Neural cell (in vitro differentiated cells): ENCODE measurements at regions not wholly inside any gene's neighbourhood (a gene's known extent, or its start where the extent isn't known, plus 50 kb on each side); places are given as distances from the start of the nearest gene placed in this dataset.

Experiments used
- H2AFZ ChIP-seq: fragments of 200-600, 300-800 bp; sonication (generic), shearing (Covaris generic); 2 replicates; pipeline ENCODE4 v1.6.0; 2014; ENCODE audit warnings: low read depth, mild to moderate bottlenecking, antibody characterized with exemption, low read length, moderate library complexity
- H3F3A ChIP-seq: fragments of 200-600 bp; shearing (Covaris generic); 2 replicates; pipeline ENCODE4 v1.6.1; 2016; ENCODE audit warnings: mild to moderate bottlenecking, moderate library complexity, mixed read lengths, antibody characterized with exemption, low read length; ENCODE audit not compliant: insufficient read depth, poor library complexity, severe bottlenecking
- H3K27ac ChIP-seq: fragments of 200-600, 300-800 bp; sonication (generic), shearing (Covaris generic); 2 replicates; pipeline ENCODE4 v1.5.1; 2014; ENCODE audit warnings: mild to moderate bottlenecking, low read length, moderate library complexity
- H3K27me3 ChIP-seq: fragments of 300-800, 200-600 bp; sonication (generic), shearing (Covaris generic); 2 replicates; pipeline ENCODE4 v1.6.0; 2014; ENCODE audit warnings: mild to moderate bottlenecking, low read depth, low read length, moderate library complexity; ENCODE audit not compliant: insufficient read depth
- H3K36me3 ChIP-seq: fragments of 300-800, 200-600 bp; sonication (generic), shearing (Covaris generic); 2 replicates; pipeline ENCODE4 v1.5.1; 2014; ENCODE audit warnings: mild to moderate bottlenecking, antibody characterized with exemption, low read length, moderate library complexity; ENCODE audit not compliant: insufficient read depth
- H3K4me2 ChIP-seq: fragments of 300-800, 200-600 bp; sonication (generic), shearing (Covaris generic); 2 replicates; pipeline ENCODE4 v1.6.0; 2014; ENCODE audit warnings: mild to moderate bottlenecking, low read length
- H3K4me3 ChIP-seq: fragments of 300-800, 200-600 bp; sonication (generic), shearing (Covaris generic); 2 replicates; pipeline ENCODE4 v1.5.1; 2014; ENCODE audit warnings: mild to moderate bottlenecking, low read length, moderate library complexity
- H3K79me2 ChIP-seq: fragments of 200-600 bp; shearing (Covaris generic); replicated peaks from 2 replicates; pipeline ENCODE4 v1.6.0; 2014; ENCODE audit warnings: mild to moderate bottlenecking, low read length, moderate library complexity; ENCODE audit not compliant: insufficient read depth
- H3K9ac ChIP-seq: fragments of 300-800, 200-600 bp; sonication (generic), shearing (Covaris generic); 2 replicates; pipeline ENCODE4 v1.6.1; 2016; ENCODE audit warnings: mild to moderate bottlenecking, low read length, mixed read lengths
- H3K9me2 ChIP-seq: fragments of 200-600 bp; shearing (Covaris generic); 2 replicates; pipeline ENCODE4 v1.6.1; 2016; ENCODE audit warnings: mild to moderate bottlenecking, low read length, mixed read lengths; ENCODE audit not compliant: insufficient read depth
- H3K9me3 ChIP-seq: fragments of 200-600, 300-800 bp; sonication (generic), shearing (Covaris generic); 2 replicates; pipeline ENCODE4 v1.6.1; 2016; ENCODE audit warnings: mild to moderate bottlenecking, mixed run types, low read length, moderate library complexity, mixed read lengths
- H4K20me1 ChIP-seq: fragments of 200-600 bp; shearing (Covaris generic); 2 replicates; pipeline ENCODE4 v1.6.1; 2016; ENCODE audit warnings: mild to moderate bottlenecking, mixed run types; ENCODE audit not compliant: insufficient read depth
- EP300 ChIP-seq: fragments of 450-650 bp; conservative IDR thresholded peaks from 2 replicates; pipeline ENCODE4 v1.6.1; 2014; ENCODE audit warnings: antibody characterized with exemption, mild to moderate bottlenecking, moderate library complexity; ENCODE audit not compliant: poor library complexity, severe bottlenecking
- EZH2 ChIP-seq: fragments of 200-600, 300-800 bp; shearing (Covaris generic), sonication (generic); IDR thresholded peaks from 2 replicates; pipeline ENCODE4 v1.6.1; 2014; ENCODE audit warnings: antibody characterized with exemption, low read length, borderline replicate concordance, mild to moderate bottlenecking; ENCODE audit not compliant: insufficient read depth, poor library complexity, severe bottlenecking
- MXI1 ChIP-seq: fragments of 450-650 bp; conservative IDR thresholded peaks from 2 replicates; pipeline ENCODE4 v1.6.1; 2014; ENCODE audit warnings: antibody characterized with exemption, mild to moderate bottlenecking; ENCODE audit not compliant: poor library complexity, severe bottlenecking
- POLR2AphosphoS5 ChIP-seq: IDR thresholded peaks from 2 replicates; pipeline ENCODE4 v1.6.1; 2012
- RAD21 ChIP-seq: fragments of 450-650 bp; conservative IDR thresholded peaks from 2 replicates; pipeline ENCODE4 v1.6.1; 2014; ENCODE audit warnings: antibody characterized with exemption, mild to moderate bottlenecking, moderate library complexity
- SMC3 ChIP-seq: fragments of 450-650 bp; conservative IDR thresholded peaks from 2 replicates; pipeline ENCODE4 v1.6.1; 2014; ENCODE audit warnings: antibody characterized with exemption, mild to moderate bottlenecking, moderate library complexity; ENCODE audit not compliant: poor library complexity
- TAF1 ChIP-seq: IDR thresholded peaks from 2 replicates; pipeline ENCODE4 v1.6.1; 2012; ENCODE audit warnings: low read depth
- TF ChIP-seq, protein P1 (sequence below): fragments of 450-650 bp; IDR thresholded peaks from 2 replicates; pipeline ENCODE4 v1.5.1; 2014; ENCODE audit warnings: antibody characterized with exemption, mild to moderate bottlenecking, moderate library complexity; ENCODE audit not compliant: poor library complexity, severe bottlenecking
- TF ChIP-seq, protein P2 (sequence below): IDR thresholded peaks from 2 replicates; pipeline ENCODE4 v1.6.1; 2012; ENCODE audit warnings: borderline replicate concordance

DNA sequence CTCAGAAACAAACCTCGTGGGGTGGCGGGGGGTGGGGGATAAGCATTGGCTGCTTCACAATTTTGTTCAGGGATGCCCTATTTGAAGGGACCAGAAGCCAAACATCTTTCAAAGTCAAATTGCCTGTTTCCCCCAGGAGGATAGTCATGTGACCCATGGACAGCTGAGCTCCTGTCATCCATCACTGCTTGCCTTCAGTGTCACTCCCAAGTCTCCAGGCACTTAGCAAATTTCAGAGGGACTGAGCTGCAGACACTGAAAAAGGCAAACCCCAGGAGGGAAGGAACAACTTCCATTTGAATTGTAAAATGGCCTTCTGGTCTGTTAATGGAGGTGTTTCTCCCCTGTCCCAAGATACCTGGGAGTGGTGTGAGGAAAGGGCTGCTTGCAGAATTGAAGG is 73.4 kb downstream of the FRMPD3 start:
- Histone ChIP-seq H3K4me3 (no peak overlapping the region), H3K79me2 (no peaks in the 10 kb centered on the region), H3K9me3 (no peaks in the 10 kb centered on the region), H3F3A (no peaks in the 10 kb centered on the region), H3K27ac (no peak overlapping the region), H3K4me2 (no peak overlapping the region), H3K9ac (no peak overlapping the region), H4K20me1 (no peaks in the 10 kb centered on the region), H2AFZ (no peak overlapping the region), H3K36me3 (no peaks in the 10 kb centered on the region), H3K9me2 (no peaks in the 10 kb centered on the region), H3K27me3 (no peaks in the 10 kb centered on the region)
- TF ChIP-seq MXI1 (no peak), RAD21 (no peak), EZH2 (no peak), POLR2AphosphoS5 (no peak), EP300 (no peak), SMC3 (no peak), TAF1 (no peak)
- TF ChIP-seq, protein P1, sequence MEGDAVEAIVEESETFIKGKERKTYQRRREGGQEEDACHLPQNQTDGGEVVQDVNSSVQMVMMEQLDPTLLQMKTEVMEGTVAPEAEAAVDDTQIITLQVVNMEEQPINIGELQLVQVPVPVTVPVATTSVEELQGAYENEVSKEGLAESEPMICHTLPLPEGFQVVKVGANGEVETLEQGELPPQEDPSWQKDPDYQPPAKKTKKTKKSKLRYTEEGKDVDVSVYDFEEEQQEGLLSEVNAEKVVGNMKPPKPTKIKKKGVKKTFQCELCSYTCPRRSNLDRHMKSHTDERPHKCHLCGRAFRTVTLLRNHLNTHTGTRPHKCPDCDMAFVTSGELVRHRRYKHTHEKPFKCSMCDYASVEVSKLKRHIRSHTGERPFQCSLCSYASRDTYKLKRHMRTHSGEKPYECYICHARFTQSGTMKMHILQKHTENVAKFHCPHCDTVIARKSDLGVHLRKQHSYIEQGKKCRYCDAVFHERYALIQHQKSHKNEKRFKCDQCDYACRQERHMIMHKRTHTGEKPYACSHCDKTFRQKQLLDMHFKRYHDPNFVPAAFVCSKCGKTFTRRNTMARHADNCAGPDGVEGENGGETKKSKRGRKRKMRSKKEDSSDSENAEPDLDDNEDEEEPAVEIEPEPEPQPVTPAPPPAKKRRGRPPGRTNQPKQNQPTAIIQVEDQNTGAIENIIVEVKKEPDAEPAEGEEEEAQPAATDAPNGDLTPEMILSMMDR: no peak
- TF ChIP-seq, protein P2, sequence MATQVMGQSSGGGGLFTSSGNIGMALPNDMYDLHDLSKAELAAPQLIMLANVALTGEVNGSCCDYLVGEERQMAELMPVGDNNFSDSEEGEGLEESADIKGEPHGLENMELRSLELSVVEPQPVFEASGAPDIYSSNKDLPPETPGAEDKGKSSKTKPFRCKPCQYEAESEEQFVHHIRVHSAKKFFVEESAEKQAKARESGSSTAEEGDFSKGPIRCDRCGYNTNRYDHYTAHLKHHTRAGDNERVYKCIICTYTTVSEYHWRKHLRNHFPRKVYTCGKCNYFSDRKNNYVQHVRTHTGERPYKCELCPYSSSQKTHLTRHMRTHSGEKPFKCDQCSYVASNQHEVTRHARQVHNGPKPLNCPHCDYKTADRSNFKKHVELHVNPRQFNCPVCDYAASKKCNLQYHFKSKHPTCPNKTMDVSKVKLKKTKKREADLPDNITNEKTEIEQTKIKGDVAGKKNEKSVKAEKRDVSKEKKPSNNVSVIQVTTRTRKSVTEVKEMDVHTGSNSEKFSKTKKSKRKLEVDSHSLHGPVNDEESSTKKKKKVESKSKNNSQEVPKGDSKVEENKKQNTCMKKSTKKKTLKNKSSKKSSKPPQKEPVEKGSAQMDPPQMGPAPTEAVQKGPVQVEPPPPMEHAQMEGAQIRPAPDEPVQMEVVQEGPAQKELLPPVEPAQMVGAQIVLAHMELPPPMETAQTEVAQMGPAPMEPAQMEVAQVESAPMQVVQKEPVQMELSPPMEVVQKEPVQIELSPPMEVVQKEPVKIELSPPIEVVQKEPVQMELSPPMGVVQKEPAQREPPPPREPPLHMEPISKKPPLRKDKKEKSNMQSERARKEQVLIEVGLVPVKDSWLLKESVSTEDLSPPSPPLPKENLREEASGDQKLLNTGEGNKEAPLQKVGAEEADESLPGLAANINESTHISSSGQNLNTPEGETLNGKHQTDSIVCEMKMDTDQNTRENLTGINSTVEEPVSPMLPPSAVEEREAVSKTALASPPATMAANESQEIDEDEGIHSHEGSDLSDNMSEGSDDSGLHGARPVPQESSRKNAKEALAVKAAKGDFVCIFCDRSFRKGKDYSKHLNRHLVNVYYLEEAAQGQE: no peak

DNA sequence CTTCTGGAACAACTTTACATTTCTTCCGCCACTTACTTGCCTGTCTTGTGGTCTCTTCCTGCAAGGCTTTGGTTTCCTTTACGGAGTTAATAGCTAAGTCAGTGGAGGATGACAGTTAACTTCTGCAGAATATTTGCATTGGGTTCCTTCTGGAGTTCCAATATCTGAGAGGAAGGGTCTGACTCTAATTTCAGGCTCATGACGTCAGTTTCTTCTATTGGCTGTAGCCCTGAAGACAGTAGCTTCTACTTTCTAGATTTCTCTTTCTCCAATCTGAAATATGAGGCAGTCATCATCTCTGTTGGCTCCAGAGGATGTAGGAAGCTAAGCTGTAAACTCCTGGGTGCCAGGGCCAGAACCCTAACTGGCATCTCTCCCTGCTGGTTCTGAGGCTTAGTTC is 76.7 kb downstream of the FRMPD3 start:
- no peaks in the 10 kb centered on the region for H4K20me1 ChIP-seq
- TF ChIP-seq EZH2 (no peak), MXI1 (no peak), EP300 (no peak), TAF1 (no peak), RAD21 (no peak), POLR2AphosphoS5 (no peak), SMC3 (no peak)
- TF ChIP-seq, protein P2: no peak
- TF ChIP-seq, protein P1: no peak
- H3K9ac ChIP-seq: no peak overlapping the region
- H3K4me3 ChIP-seq: no peak overlapping the region
- no peak overlapping the region for H3K4me2 ChIP-seq
- no peaks in the 10 kb centered on the region for H3K9me2 ChIP-seq
- no peak overlapping the region for H2AFZ ChIP-seq
- no peak overlapping the region for H3K27ac ChIP-seq
- no peaks in the 10 kb centered on the region for H3F3A ChIP-seq
- no peaks in the 10 kb centered on the region for H3K9me3 ChIP-seq
- no peaks in the 10 kb centered on the region for H3K36me3 ChIP-seq
- H3K79me2 ChIP-seq: no peaks in the 10 kb centered on the region
- no peaks in the 10 kb centered on the region for H3K27me3 ChIP-seq
